ENCODE measurements at regions not wholly inside any gene's neighbourhood (a gene's known extent, or its start where the extent isn't known, plus 50 kb on each side); places are given as distances from the start of the nearest gene placed in this dataset.

DNA sequence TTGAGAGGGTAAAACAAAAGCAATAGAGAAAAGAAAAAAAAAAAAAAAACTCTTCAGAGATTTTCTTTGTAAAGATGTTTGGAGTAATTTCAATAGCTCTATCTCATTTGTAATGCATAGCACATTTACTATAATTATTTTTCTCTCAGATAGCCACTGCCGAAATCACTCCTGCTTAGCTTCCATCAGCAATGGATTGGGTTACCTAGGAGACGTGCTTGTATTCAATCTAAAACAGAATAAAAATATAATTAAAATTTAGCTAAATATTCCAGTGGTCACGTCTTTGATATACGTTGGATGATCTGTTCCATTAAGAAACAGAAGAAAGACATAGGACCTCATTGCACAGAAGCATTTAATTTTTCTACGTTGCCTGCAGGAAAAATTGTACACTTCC, 1435.7 kb upstream of the DDX18 start:
- Histone ChIP-seq H3K4me1 (ENCODE audit: control insufficient read depth, insufficient read depth, low read length) (no peaks in the 10 kb centered on the region), H3K4me3 (ENCODE audit: low read depth, low read length) (no peak overlapping the region), H3K27ac (ENCODE audit: extremely low read depth, low read depth, low read length) (no peak overlapping the region), H3K36me3 (ENCODE audit: control insufficient read depth in 2 of 2, insufficient read depth in 1 of 2, low read length in 2 of 2) (no peaks in the 10 kb centered on the region), H3K9me3 (ENCODE audit: control insufficient read depth, insufficient read depth, low read depth, low read length) (no peaks in the 10 kb centered on the region)
- no peak for TF ChIP-seq ZNF621 (tag by site-specific recombination; IDR thresholded peaks at IDR 0.05)
- TF ChIP-seq, protein P1, sequence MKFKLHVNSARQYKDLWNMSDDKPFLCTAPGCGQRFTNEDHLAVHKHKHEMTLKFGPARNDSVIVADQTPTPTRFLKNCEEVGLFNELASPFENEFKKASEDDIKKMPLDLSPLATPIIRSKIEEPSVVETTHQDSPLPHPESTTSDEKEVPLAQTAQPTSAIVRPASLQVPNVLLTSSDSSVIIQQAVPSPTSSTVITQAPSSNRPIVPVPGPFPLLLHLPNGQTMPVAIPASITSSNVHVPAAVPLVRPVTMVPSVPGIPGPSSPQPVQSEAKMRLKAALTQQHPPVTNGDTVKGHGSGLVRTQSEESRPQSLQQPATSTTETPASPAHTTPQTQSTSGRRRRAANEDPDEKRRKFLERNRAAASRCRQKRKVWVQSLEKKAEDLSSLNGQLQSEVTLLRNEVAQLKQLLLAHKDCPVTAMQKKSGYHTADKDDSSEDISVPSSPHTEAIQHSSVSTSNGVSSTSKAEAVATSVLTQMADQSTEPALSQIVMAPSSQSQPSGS (tag by site-specific recombination; IDR thresholded peaks at IDR 0.05; ENCODE audit: low read depth): no peak
- TF ChIP-seq, protein P2, sequence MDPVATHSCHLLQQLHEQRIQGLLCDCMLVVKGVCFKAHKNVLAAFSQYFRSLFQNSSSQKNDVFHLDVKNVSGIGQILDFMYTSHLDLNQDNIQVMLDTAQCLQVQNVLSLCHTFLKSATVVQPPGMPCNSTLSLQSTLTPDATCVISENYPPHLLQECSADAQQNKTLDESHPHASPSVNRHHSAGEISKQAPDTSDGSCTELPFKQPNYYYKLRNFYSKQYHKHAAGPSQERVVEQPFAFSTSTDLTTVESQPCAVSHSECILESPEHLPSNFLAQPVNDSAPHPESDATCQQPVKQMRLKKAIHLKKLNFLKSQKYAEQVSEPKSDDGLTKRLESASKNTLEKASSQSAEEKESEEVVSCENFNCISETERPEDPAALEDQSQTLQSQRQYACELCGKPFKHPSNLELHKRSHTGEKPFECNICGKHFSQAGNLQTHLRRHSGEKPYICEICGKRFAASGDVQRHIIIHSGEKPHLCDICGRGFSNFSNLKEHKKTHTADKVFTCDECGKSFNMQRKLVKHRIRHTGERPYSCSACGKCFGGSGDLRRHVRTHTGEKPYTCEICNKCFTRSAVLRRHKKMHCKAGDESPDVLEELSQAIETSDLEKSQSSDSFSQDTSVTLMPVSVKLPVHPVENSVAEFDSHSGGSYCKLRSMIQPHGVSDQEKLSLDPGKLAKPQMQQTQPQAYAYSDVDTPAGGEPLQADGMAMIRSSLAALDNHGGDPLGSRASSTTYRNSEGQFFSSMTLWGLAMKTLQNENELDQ (tag by site-specific recombination; IDR thresholded peaks at IDR 0.05; ENCODE audit: low read depth): no peak
- TF ChIP-seq ZNF202 (tag by site-specific recombination; IDR thresholded peaks at IDR 0.05; ENCODE audit: borderline replicate concordance): no peak
- no peak for TF ChIP-seq ZNF548 (tag by site-specific recombination; IDR thresholded peaks at IDR 0.05)
- TF ChIP-seq, protein P3, sequence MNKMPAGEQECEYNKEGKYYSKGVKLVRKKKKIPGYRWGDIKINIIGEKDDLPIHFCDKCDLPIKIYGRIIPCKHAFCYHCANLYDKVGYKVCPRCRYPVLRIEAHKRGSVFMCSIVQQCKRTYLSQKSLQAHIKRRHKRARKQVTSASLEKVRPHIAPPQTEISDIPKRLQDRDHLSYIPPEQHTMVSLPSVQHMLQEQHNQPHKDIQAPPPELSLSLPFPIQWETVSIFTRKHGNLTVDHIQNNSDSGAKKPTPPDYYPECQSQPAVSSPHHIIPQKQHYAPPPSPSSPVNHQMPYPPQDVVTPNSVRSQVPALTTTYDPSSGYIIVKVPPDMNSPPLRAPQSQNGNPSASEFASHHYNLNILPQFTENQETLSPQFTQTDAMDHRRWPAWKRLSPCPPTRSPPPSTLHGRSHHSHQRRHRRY (tag by site-specific recombination; IDR thresholded peaks at IDR 0.05): no peak
- ChIA-PET CTCF (no interaction called here), POLR2A (no interaction called here)

DNA sequence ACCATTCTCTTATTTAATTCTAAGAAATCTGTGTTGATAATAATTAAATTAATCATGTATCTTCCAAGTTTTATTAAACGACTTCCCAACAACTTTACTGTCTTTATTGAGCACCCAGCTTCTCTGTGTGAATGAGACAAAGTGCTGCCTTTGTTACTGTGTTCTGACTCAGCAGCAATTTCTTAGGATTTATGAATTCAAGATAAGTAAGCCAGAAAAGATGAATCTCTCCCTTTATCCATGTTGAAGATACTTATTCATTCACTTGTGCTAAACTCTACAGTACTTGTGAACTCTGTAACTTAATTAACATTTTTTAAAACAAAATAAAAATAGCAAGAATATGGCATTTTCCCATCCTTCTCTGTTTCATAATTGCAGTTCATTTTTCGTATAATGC, 1403.3 kb upstream of the DDX18 start:
- Histone ChIP-seq H3K4me1 (ENCODE audit: control insufficient read depth, insufficient read depth, low read length) (no peaks in the 10 kb centered on the region), H3K27ac (ENCODE audit: extremely low read depth, low read depth, low read length) (no peak overlapping the region), H3K4me3 (ENCODE audit: low read depth, low read length) (no peak overlapping the region), H3K36me3 (ENCODE audit: control insufficient read depth in 2 of 2, insufficient read depth in 1 of 2, low read length in 2 of 2) (no peaks in the 10 kb centered on the region), H3K9me3 (ENCODE audit: control insufficient read depth, insufficient read depth, low read depth, low read length) (no peaks in the 10 kb centered on the region)
- POLR2A ChIA-PET: no interaction called here
- no peak for TF ChIP-seq ZNF10 (tag by site-specific recombination; IDR thresholded peaks at IDR 0.05)
- TF ChIP-seq ZNF239 (tag by site-specific recombination; IDR thresholded peaks at IDR 0.05): no peak
- TF ChIP-seq SP3 (tag by site-specific recombination; IDR thresholded peaks at IDR 0.05): no peak
- no peak for TF ChIP-seq ZNF664 (tag by site-specific recombination; IDR thresholded peaks at IDR 0.05)
- no peak for TF ChIP-seq ZNF837 (tag by site-specific recombination; IDR thresholded peaks at IDR 0.05)
- no peak for TF ChIP-seq RBAK (tag by site-specific recombination; IDR thresholded peaks at IDR 0.05)
- TF ChIP-seq, protein P4, sequence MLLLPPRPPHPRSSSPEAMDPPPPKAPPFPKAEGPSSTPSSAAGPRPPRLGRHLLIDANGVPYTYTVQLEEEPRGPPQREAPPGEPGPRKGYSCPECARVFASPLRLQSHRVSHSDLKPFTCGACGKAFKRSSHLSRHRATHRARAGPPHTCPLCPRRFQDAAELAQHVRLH (tag by site-specific recombination; IDR thresholded peaks at IDR 0.05): no peak
- TF ChIP-seq ZNF529 (tag by site-specific recombination; IDR thresholded peaks at IDR 0.05; ENCODE audit: insufficient replicate concordance): no peak
- no peak for TF ChIP-seq ZNF214 (tag by site-specific recombination; IDR thresholded peaks at IDR 0.05; ENCODE audit: borderline replicate concordance)
- TF ChIP-seq, protein P5, sequence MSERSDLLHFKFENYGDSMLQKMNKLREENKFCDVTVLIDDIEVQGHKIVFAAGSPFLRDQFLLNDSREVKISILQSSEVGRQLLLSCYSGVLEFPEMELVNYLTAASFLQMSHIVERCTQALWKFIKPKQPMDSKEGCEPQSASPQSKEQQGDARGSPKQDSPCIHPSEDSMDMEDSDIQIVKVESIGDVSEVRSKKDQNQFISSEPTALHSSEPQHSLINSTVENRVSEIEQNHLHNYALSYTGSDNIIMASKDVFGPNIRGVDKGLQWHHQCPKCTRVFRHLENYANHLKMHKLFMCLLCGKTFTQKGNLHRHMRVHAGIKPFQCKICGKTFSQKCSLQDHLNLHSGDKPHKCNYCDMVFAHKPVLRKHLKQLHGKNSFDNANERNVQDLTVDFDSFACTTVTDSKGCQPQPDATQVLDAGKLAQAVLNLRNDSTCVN (tag by site-specific recombination; optimal IDR thresholded peaks at IDR 0.05): no peak
- no peak for TF ChIP-seq MEIS1 (CRISPR knock-in tag; IDR thresholded peaks at IDR 0.05; ENCODE audit: borderline replicate concordance)
- TF ChIP-seq ZEB2 (tag by site-specific recombination; IDR thresholded peaks at IDR 0.05): no peak
- no peak for TF ChIP-seq ZNF2 (tag by site-specific recombination; IDR thresholded peaks at IDR 0.05)
- TF ChIP-seq, protein P2 (tag by site-specific recombination; IDR thresholded peaks at IDR 0.05; ENCODE audit: low read depth): no peak
- no peak for TF ChIP-seq ZNF114 (tag by site-specific recombination; IDR thresholded peaks at IDR 0.05)
- no peak for TF ChIP-seq ZNF701 (tag by site-specific recombination; IDR thresholded peaks at IDR 0.05)
- TF ChIP-seq ZNF514 (tag by site-specific recombination; IDR thresholded peaks at IDR 0.05): no peak
- CTCF ChIA-PET: no interaction called here

Measured in HEK293 (cell line).